SH-SY5Y (cell line): ENCODE measurements at regions not wholly inside any gene's neighbourhood (a gene's known extent, or its start where the extent isn't known, plus 50 kb on each side); places are given as distances from the start of the nearest gene placed in this dataset.

Experiments used
- GATA2 ChIP-seq: IDR thresholded peaks from 2 replicates; pipeline ENCODE4 v1.6.1; 2011; ENCODE audit warnings: mild to moderate bottlenecking, low read depth, low read length
- GATA3 ChIP-seq: IDR thresholded peaks from 2 replicates; pipeline ENCODE4 v1.6.1; 2011; ENCODE audit warnings: low read depth, mild to moderate bottlenecking, low read length, moderate library complexity

GRCh38 chr14:103247169-103247606 lies 86.8 kb upstream of the EIF5 start:
- no peak for TF ChIP-seq GATA2
- TF ChIP-seq GATA3, result no peak
